ELF-1 (cell line): ENCODE measurements at regions not wholly inside any gene's neighbourhood (a gene's known extent, or its start where the extent isn't known, plus 50 kb on each side); places are given as distances from the start of the nearest gene placed in this dataset.
A peak's percentile ranks its signal among the peaks of the same experiment; 100 is the strongest.

Experiments used
- DNase-seq: peaks from one replicate; pipeline ENCODE4 v3.0.0-alpha.2; 2016; ENCODE audit warnings: low read depth, low spot score

- DNase-seq = no peak
Measured at GRCh38 chr6:167674486-167674885, 152.2 kb upstream of the AFDN start.

- DNase-seq = peak; percentile 57
Measured at GRCh38 chr6:167676000-167676665, 150.6 kb upstream of the AFDN start.

GRCh38 chr6:167676666-167677421 lies 149.9 kb upstream of the AFDN start:
- peak; percentile 61 for DNase-seq

- no peak for DNase-seq
Measured at GRCh38 chr6:167677422-167677789, 149.3 kb upstream of the AFDN start.

GRCh38 chr6:167678102-167679101 lies 148.3 kb upstream of the AFDN start:
- peak; percentile 86 for DNase-seq

- DNase-seq = no peak
Measured at GRCh38 chr6:167679122-167679736, 147.5 kb upstream of the AFDN start.

- no peak for DNase-seq
Measured at GRCh38 chr6:167679790-167680604, 146.7 kb upstream of the AFDN start.

GRCh38 chr6:167680605-167681149 lies 146.0 kb upstream of the AFDN start:
- no peak for DNase-seq

- no peak for DNase-seq
Measured at GRCh38 chr6:167682125-167682524, 144.6 kb upstream of the AFDN start.

GRCh38 chr6:167682546-167683027 lies 144.1 kb upstream of the AFDN start:
- DNase-seq = no peak

- DNase-seq = no peak
Measured at GRCh38 chr6:167683028-167683862, 143.5 kb upstream of the AFDN start.

GRCh38 chr6:167684276-167685104 lies 142.2 kb upstream of the AFDN start:
- DNase-seq = no peak

- DNase-seq = no peak
Measured at GRCh38 chr6:167685654-167686053, 141.1 kb upstream of the AFDN start.

GRCh38 chr6:167686204-167686893 lies 140.4 kb upstream of the AFDN start:
- DNase-seq = no peak

- DNase-seq = no peak
Measured at GRCh38 chr6:167687116-167687725, 139.5 kb upstream of the AFDN start.

GRCh38 chr6:167688123-167688522 lies 138.6 kb upstream of the AFDN start:
- no peak for DNase-seq

- no peak for DNase-seq
Measured at GRCh38 chr6:167689278-167689677, 137.4 kb upstream of the AFDN start.
